ENCODE measurements at regions not wholly inside any gene's neighbourhood (a gene's known extent, or its start where the extent isn't known, plus 50 kb on each side); places are given as distances from the start of the nearest gene placed in this dataset.

DNA sequence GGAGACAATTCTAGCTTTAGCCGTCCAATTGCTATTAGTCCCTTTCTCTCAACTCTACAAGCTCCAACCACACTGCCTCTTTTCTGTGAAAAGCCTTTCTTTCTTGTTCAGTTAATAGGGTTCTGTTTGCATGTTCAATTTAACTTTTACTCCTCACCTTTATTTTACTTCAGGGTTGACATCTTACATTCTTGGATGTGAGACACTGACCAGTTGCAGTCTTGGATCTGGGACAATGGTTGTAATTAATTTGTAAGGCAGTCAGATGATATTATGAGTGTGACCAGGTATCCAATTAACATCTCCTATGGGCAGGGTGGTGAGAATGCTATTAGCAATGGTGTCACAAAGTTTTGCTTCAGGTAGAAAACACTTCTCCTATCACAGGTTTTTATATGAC, 774.5 kb downstream of the TLR4 start:
- no peak for TF ChIP-seq YY1 (IDR thresholded peaks at IDR 0.05; ENCODE audit: insufficient read depth, insufficient read length)
- no peak for TF ChIP-seq ZNF274 (IDR thresholded peaks at IDR 0.05; ENCODE audit: low read depth, low read length)
- no peak for TF ChIP-seq SUZ12 (IDR thresholded peaks at IDR 0.05; ENCODE audit: extremely low read depth, insufficient read depth, insufficient read length)
